ENCODE measurements at regions not wholly inside any gene's neighbourhood (a gene's known extent, or its start where the extent isn't known, plus 50 kb on each side); places are given as distances from the start of the nearest gene placed in this dataset.

- no peak for TF ChIP-seq EZH2 (IDR thresholded peaks at IDR 0.05; ENCODE audit: borderline replicate concordance, insufficient read depth, low read length, poor library complexity, severe bottlenecking)
- no peak for TF ChIP-seq EP300 (conservative IDR thresholded peaks at IDR 0.05; ENCODE audit: poor library complexity, severe bottlenecking)
- TF ChIP-seq TAF1 (IDR thresholded peaks at IDR 0.05; ENCODE audit: low read depth), result no peak
- TF ChIP-seq SMC3 (conservative IDR thresholded peaks at IDR 0.05; ENCODE audit: poor library complexity), result no peak
- no peak for TF ChIP-seq MXI1 (conservative IDR thresholded peaks at IDR 0.05; ENCODE audit: poor library complexity, severe bottlenecking)
- TF ChIP-seq REST (IDR thresholded peaks at IDR 0.05; ENCODE audit: borderline replicate concordance), result no peak
- TF ChIP-seq CTCF (IDR thresholded peaks at IDR 0.05; ENCODE audit: poor library complexity, severe bottlenecking), result no peak
- TF ChIP-seq POLR2AphosphoS5 (IDR thresholded peaks at IDR 0.05), result no peak
- TF ChIP-seq RAD21 (conservative IDR thresholded peaks at IDR 0.05), result no peak
- no peaks in the 10 kb centered on the region for H3K9me3 ChIP-seq (ENCODE audit: low read length)
- H2AFZ ChIP-seq (ENCODE audit: low read depth, low read length), result no peak overlapping the region
- H3K9me2 ChIP-seq (ENCODE audit: insufficient read depth, low read length), result peaks cover 3% of the 10 kb centered on the region
- no peak overlapping the region for H3K4me2 ChIP-seq (ENCODE audit: low read length)
- no peaks in the 10 kb centered on the region for H3F3A ChIP-seq (ENCODE audit: insufficient read depth, low read length, poor library complexity, severe bottlenecking)
- no peak overlapping the region for H3K4me3 ChIP-seq (ENCODE audit: low read length)
- no peak overlapping the region for H3K27ac ChIP-seq (ENCODE audit: low read length)
- no peaks in the 10 kb centered on the region for H3K79me2 ChIP-seq (replicated peaks; ENCODE audit: insufficient read depth, low read length)
- no peaks in the 10 kb centered on the region for H3K36me3 ChIP-seq (ENCODE audit: insufficient read depth, low read length)
- H4K20me1 ChIP-seq (ENCODE audit: insufficient read depth), result no peaks in the 10 kb centered on the region
- H3K9ac ChIP-seq (ENCODE audit: low read length), result no peak overlapping the region
- no peaks in the 10 kb centered on the region for H3K27me3 ChIP-seq (ENCODE audit: insufficient read depth, low read depth, low read length)
Observed at GRCh38 chr5:117888688-117889087, 1099.7 kb downstream of the DTWD2 start.

GRCh38 chr5:117881426-117882230, 1106.7 kb downstream of the DTWD2 start:
- Histone ChIP-seq H3K36me3 (ENCODE audit: insufficient read depth, low read length) (no peaks in the 10 kb centered on the region), H3K9ac (ENCODE audit: low read length) (no peak overlapping the region), H3K9me3 (ENCODE audit: low read length) (no peaks in the 10 kb centered on the region), H3K27me3 (ENCODE audit: insufficient read depth, low read depth, low read length) (no peaks in the 10 kb centered on the region), H3F3A (ENCODE audit: insufficient read depth, low read length, poor library complexity, severe bottlenecking) (no peaks in the 10 kb centered on the region), H3K4me3 (ENCODE audit: low read length) (no peak overlapping the region), H3K27ac (ENCODE audit: low read length) (no peak overlapping the region), H3K79me2 (replicated peaks; ENCODE audit: insufficient read depth, low read length) (no peaks in the 10 kb centered on the region), H3K9me2 (ENCODE audit: insufficient read depth, low read length) (no peaks in the 10 kb centered on the region), H3K4me2 (ENCODE audit: low read length) (no peak overlapping the region), H2AFZ (ENCODE audit: low read depth, low read length) (no peak overlapping the region), H4K20me1 (ENCODE audit: insufficient read depth) (no peaks in the 10 kb centered on the region)
- TF ChIP-seq EP300 (conservative IDR thresholded peaks at IDR 0.05; ENCODE audit: poor library complexity, severe bottlenecking), result no peak
- TF ChIP-seq REST (IDR thresholded peaks at IDR 0.05; ENCODE audit: borderline replicate concordance), result no peak
- no peak for TF ChIP-seq RAD21 (conservative IDR thresholded peaks at IDR 0.05)
- no peak for TF ChIP-seq TAF1 (IDR thresholded peaks at IDR 0.05; ENCODE audit: low read depth)
- no peak for TF ChIP-seq SMC3 (conservative IDR thresholded peaks at IDR 0.05; ENCODE audit: poor library complexity)
- no peak for TF ChIP-seq POLR2AphosphoS5 (IDR thresholded peaks at IDR 0.05)
- no peak for TF ChIP-seq EZH2 (IDR thresholded peaks at IDR 0.05; ENCODE audit: borderline replicate concordance, insufficient read depth, low read length, poor library complexity, severe bottlenecking)
- no peak for TF ChIP-seq CTCF (IDR thresholded peaks at IDR 0.05; ENCODE audit: poor library complexity, severe bottlenecking)
- TF ChIP-seq MXI1 (conservative IDR thresholded peaks at IDR 0.05; ENCODE audit: poor library complexity, severe bottlenecking), result no peak
